CD4-positive, alpha-beta T cell treated with Interleukin-1 beta for 1 hour (primary cell): ENCODE measurements at regions not wholly inside any gene's neighbourhood (a gene's known extent, or its start where the extent isn't known, plus 50 kb on each side); places are given as distances from the start of the nearest gene placed in this dataset.
"Not testable (repeated sequence)": the region's sequence is repeated elsewhere in the genome, so short reads cannot be mapped to it uniquely, and the experiment has no call there.

Source experiments
- DNase-seq, 2 donors: peaks; one replicate each; pipeline ENCODE4 v3.0.0-alpha.2; 2020 to 2022

DNA sequence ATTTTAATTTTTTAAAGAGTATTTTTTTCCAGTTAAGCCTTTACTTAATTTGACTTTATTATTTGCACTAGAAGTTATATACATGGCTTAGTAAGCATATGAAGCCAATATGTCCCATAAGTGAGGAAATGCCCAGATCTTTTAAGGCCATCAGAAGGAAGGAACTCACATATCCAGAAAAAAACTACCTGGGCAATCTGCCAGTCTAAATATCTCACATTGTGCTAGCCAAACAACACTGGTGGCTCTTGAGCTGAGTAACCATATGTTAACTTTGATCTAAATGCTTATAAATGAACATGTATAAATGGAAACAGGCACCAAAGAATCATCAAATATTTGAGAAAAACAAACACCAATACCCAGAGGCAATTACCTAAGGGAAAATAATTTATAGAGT, 138.6 kb upstream of the APOOL start:
- DNase-seq, result no peak

GRCh38 chrX:84870281-84870680, 133.4 kb upstream of the APOOL start:
- not testable (repeated sequence) for DNase-seq

DNA sequence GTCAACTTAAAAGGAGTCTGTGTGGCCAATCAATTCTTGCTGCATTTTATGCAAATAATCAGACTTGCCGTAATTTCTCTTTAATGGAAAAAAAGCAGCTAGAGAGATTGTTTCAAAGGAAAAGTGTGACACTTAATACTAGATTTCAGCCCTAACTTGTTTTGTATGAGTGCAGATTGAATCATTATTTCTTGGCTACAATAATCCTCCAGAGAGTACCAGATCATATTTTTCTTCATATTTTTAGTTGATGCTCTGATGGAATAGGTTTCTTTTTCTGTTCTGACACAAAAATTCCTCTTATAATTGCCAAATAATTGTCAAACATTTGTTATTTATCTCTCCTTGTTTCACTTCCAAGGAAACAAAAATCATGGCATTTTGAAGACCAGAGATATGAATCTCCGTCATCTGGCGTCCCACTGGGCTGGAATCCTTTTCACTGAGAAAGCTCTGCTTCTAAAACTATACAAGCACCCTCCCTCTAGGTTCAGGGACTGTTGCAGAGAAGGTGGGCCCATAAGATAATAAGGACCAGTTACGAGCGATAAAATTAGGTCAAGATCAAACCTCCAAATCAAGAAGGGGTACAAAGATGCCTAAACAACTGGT, 131.4 kb upstream of the APOOL start:
- not testable (repeated sequence) for DNase-seq

DNA sequence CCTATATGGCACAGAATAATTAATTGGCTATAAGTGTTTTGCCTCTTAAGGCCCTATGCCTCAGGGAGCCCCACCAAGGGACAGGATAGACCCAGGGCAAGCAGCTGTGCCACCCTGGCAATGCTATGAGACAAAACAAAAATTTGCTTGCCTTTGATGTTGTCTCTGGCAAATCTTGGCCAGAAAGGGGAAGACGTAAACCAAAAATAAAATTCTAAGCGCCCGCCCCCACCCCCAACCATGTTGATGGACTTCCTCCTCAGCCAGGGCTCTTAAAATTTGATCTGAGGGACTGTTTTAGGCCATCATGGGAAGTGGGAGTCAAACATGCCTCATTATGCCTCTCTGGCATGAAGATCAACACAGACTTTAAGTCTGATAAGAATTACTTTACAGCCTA, 130.5 kb upstream of the APOOL start:
- DNase-seq, result no peak

DNA sequence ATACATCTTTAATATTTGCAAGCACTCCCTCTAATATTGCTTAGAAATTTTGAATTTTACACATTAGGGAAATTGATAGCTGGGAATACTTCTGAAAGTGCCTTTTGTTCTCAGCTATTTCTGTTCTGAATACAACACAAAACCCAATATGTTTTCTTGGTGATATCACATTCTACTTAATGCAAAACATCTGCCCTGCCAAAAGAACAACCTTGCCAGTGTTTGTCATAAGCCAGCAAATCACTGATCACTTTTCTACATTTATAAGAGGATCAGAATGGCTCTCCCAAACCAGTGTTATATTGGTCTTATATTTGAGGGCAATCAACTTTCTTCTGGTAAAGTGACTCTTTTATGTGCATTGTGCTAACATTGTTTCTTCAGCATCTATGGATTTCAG, 126.8 kb upstream of the APOOL start:
- no peak for DNase-seq

- no peak for DNase-seq
Observed at GRCh38 chrX:84893897-84894296, 109.8 kb upstream of the APOOL start.

DNA sequence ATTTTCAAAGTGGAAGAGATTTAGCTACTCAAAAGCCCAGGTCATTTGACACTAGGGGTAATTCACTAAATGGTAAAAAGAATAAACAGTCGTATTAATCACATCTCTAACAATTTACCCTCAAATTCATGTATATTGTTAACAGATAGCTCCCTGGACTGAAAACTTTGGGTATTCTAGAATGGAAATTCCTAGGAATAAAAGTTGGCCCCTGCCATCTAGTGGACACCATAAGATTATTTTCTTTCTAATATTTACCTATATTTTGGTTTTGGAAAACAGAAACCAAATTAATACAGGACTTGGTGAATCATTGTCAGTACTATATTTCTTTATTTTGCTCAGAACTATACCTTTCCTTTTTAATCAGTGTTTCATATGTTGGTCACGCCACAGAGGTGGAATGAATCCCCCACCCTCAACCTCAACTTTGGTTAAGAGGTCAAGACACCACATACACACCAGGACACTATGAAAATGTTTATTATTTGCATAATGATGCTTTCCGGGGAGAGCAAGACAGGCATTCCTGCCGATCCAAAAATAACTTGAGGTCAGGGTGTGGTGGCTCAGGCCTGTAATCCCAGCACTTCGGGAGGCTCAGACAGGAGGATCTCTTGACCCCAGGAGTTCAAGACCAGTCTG, 96.2 kb upstream of the APOOL start:
- no peak for DNase-seq

DNA sequence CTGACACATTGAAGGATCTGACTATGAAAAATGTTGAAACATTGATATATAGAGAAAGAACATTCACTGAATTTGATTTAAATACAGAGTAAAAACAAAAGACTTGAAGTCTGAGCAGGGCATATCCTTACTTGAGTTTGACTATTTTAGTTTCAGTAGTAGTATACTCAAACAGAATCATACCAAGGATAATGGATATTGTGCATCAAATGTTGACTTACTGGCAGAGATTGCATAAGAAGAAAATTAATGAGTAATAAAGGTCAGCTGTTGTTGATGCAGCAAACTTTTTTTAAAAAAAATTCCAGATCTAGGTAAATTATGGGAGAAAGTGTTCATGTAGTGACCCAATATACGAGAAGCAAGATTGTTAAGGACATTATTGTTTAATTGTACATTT, 94.5 kb upstream of the APOOL start:
- DNase-seq, result no peak

DNA sequence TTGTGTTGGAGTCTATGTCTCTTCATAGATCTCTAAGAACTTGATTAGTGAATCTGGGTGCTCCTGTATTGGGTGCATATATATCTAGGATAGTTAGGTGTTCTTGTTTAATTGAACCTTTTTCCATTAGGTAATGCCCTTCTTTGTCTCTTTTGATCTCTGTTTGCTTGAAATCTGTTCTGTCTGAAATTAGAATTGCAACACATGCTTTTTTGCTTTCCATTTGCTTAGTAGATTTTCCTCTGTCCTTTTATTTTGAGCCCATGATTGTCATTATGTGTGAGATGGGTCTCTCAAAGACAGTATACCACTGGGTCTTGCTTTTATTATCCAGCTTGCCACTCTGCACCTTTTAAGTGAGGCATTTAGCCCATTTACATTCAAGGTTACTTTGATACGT, 79.1 kb upstream of the APOOL start:
- DNase-seq, result no peak

- no peak for DNase-seq
Observed at GRCh38 chrX:84932814-84933213, 70.9 kb upstream of the APOOL start.

DNA sequence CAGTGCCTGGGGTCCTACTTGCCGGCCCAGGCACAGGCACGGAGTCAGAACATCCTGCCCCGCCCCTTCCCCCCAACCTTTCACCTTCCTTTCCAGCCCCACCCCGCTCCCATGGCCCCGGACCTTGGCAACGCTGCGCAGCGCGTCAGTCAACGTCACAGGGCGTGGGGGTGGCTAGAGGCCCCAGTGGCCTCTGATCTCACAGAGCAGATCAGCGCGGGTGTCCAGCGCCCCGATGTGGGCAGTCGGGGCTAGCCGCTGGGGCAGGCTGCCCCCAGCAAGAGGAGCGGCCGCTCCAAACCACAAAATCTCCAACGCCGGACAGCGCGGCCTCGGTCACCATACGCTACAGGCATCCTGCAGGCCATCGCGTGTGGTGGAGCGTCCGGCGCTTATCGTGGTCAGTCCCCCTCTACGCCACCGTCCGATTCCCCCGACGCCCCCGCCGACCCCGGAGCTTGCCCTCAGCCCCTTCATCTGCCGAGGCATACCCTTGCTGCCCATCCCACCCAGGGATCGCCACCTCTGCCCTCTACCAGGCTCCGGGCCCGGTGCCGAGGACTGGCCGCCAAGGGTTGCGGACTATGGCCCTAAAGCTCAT, 69.6 kb upstream of the APOOL start:
- no peak for DNase-seq
